ENCODE measurements at regions not wholly inside any gene's neighbourhood (a gene's known extent, or its start where the extent isn't known, plus 50 kb on each side); places are given as distances from the start of the nearest gene placed in this dataset.

DNA sequence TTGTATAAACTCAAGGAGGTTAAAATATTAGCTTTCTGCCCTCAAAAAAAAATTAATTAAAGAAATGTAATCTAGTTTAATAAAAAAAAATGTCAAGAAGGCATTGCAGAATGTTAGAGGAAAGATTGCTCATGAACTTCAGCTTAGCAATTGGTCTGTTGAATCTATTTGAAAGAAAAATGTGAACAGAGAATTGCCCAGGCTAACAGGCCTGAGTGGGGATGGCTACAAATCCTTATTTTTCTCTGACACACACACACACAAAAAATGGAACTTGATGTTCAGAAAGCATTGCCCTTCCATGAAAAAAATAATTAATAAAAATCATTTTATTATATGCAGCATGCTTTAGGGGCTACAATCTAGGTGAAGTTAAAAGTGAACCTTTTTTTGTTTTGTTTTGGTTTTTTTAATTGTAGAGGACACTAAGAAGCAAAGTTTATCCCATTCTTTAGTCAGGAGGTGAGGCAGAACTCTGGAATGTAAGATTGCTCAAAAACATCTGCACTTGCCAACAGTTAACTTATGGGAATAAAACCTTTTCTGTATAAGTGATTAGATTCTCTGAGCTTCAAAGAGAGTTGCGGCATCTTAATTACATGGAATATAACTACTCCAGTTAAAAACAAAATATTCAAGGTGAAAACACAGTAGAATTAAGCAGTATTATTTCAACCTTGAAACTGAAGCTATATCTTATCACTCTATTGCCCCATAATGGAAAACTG, 658.5 kb upstream of the ADGRL2 start:
- TF ChIP-seq CTCF (IDR thresholded peaks at IDR 0.05; ENCODE audit: insufficient read depth, low read length) (no peak), POLR2AphosphoS5 (IDR thresholded peaks at IDR 0.05; ENCODE audit: low read depth) (no peak), GABPA (IDR thresholded peaks at IDR 0.05; ENCODE audit: low read depth) (no peak), SPI1 (IDR thresholded peaks at IDR 0.05; ENCODE audit: borderline replicate concordance, low read depth) (no peak)
- TF ChIP-seq, protein P1, sequence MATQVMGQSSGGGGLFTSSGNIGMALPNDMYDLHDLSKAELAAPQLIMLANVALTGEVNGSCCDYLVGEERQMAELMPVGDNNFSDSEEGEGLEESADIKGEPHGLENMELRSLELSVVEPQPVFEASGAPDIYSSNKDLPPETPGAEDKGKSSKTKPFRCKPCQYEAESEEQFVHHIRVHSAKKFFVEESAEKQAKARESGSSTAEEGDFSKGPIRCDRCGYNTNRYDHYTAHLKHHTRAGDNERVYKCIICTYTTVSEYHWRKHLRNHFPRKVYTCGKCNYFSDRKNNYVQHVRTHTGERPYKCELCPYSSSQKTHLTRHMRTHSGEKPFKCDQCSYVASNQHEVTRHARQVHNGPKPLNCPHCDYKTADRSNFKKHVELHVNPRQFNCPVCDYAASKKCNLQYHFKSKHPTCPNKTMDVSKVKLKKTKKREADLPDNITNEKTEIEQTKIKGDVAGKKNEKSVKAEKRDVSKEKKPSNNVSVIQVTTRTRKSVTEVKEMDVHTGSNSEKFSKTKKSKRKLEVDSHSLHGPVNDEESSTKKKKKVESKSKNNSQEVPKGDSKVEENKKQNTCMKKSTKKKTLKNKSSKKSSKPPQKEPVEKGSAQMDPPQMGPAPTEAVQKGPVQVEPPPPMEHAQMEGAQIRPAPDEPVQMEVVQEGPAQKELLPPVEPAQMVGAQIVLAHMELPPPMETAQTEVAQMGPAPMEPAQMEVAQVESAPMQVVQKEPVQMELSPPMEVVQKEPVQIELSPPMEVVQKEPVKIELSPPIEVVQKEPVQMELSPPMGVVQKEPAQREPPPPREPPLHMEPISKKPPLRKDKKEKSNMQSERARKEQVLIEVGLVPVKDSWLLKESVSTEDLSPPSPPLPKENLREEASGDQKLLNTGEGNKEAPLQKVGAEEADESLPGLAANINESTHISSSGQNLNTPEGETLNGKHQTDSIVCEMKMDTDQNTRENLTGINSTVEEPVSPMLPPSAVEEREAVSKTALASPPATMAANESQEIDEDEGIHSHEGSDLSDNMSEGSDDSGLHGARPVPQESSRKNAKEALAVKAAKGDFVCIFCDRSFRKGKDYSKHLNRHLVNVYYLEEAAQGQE (IDR thresholded peaks at IDR 0.05; ENCODE audit: insufficient replicate concordance, low read depth): no peak
